GM12864 (cell line): ENCODE measurements at regions not wholly inside any gene's neighbourhood (a gene's known extent, or its start where the extent isn't known, plus 50 kb on each side); places are given as distances from the start of the nearest gene placed in this dataset.

Source experiments
- DNase-seq: peaks from one replicate; pipeline ENCODE4 v3.0.0-alpha.2; 2011; ENCODE audit warnings: low read depth
- H3K4me3 ChIP-seq: 2 replicates; pipeline ENCODE4 v1.5.1; 2011; ENCODE audit warnings: mild to moderate bottlenecking, low read depth, low read length, control low read depth
- CTCF ChIP-seq: IDR thresholded peaks from 2 replicates; pipeline ENCODE4 v1.5.1; 2011; ENCODE audit warnings: low read depth, mild to moderate bottlenecking, moderate library complexity, low read length, control low read depth, inconsistent platforms; ENCODE audit errors: missing control alignments

GRCh38 chr4:23999714-24000469 is 110.0 kb upstream of the PPARGC1A start:
- no peak for DNase-seq
- TF ChIP-seq CTCF = no peak

GRCh38 chr4:23993373-23993772 is 103.5 kb upstream of the PPARGC1A start:
- no peak for DNase-seq
- H3K4me3 ChIP-seq = no peak overlapping the region
- TF ChIP-seq CTCF = no peak

More at GRCh38 chr4:23999714-24000469, 110.0 kb upstream of the PPARGC1A start:
- no peak overlapping the region for H3K4me3 ChIP-seq

- TF ChIP-seq CTCF = no peak
- no peak for DNase-seq
- no peak overlapping the region for H3K4me3 ChIP-seq
These were observed 101.6 kb upstream of the PPARGC1A start for GRCh38 chr4:23991444-23991843.

- no peak overlapping the region for H3K4me3 ChIP-seq
- DNase-seq = no peak
- no peak for TF ChIP-seq CTCF
These were observed 96.4 kb upstream of the PPARGC1A start for GRCh38 chr4:23986270-23986669.

GRCh38 chr4:23981328-23981727 is 91.5 kb upstream of the PPARGC1A start:
- DNase-seq = no peak
- H3K4me3 ChIP-seq = no peak overlapping the region
- no peak for TF ChIP-seq CTCF

- H3K4me3 ChIP-seq = no peak overlapping the region
- no peak for TF ChIP-seq CTCF
- DNase-seq = no peak
These were observed 89.7 kb upstream of the PPARGC1A start for GRCh38 chr4:23979534-23979933.

- DNase-seq = no peak
- TF ChIP-seq CTCF = no peak
- no peak overlapping the region for H3K4me3 ChIP-seq
These were observed 88.2 kb upstream of the PPARGC1A start for GRCh38 chr4:23978002-23978401.
